Esophagus muscularis mucosa (tissue), 4 donors: ENCODE measurements at regions not wholly inside any gene's neighbourhood (a gene's known extent, or its start where the extent isn't known, plus 50 kb on each side); places are given as distances from the start of the nearest gene placed in this dataset.

Source experiments
- DNase-seq: peaks from one replicate; pipeline ENCODE4 v3.0.0-alpha.2; 2017; ENCODE audit errors: extremely low spot score
- H3K27ac ChIP-seq, 4 donors: fragments of 200-600 bp; sonication (generic); replicated peaks in 1 of 4; 1 replicate in 3 of 4; 2 replicates in 1 of 4; pipeline ENCODE4 v1.5.1; 2016 to 2019; ENCODE audit warnings: mild to moderate bottlenecking in 1 of 4
- H3K27me3 ChIP-seq, 4 donors: fragments of 200-600 bp; sonication (generic); one replicate each; pipeline versions ENCODE4 v1.5.1 to v1.6.0; 2016 to 2019
- H3K36me3 ChIP-seq, 4 donors: fragments of 200-600 bp; sonication (generic); one replicate each; pipeline ENCODE4 v1.5.1; 2016 to 2019
- H3K4me1 ChIP-seq, 4 donors: fragments of 200-600 bp; sonication (generic); one replicate each; pipeline ENCODE4 v1.5.1; 2016 to 2019
- H3K4me3 ChIP-seq, 4 donors: fragments of 200-600 bp; sonication (generic); 1 replicate in 2 of 4; 2 replicates in 2 of 4; pipeline ENCODE4 v1.5.1; 2016 to 2019; ENCODE audit warnings: mild to moderate bottlenecking in 4 of 4, moderate library complexity in 1 of 4
- H3K9me3 ChIP-seq, 4 donors: fragments of 200-600 bp; sonication (generic); 1 replicate in 3 of 4; 2 replicates in 1 of 4; pipeline ENCODE4 v1.5.1; 2016 to 2019
- EP300 ChIP-seq: sonication (generic); formaldehyde crosslinking; IDR thresholded peaks from one replicate; pipeline ENCODE4 v1.6.1; 2017; ENCODE audit warnings: antibody characterized with exemption
- POLR2A ChIP-seq: fragments of 450-650 bp; IDR thresholded peaks from one replicate; pipeline ENCODE4 v1.6.1; 2017; ENCODE audit warnings: antibody characterized with exemption, moderate library complexity, mild to moderate bottlenecking, low read depth
- POLR2AphosphoS5 ChIP-seq, 2 donors: sonication (generic); formaldehyde crosslinking; IDR thresholded peaks; one replicate each; pipeline ENCODE4 v1.6.1; 2017; ENCODE audit warnings: antibody characterized with exemption in 2 of 2
- WGBS: methylation state at CpG from one replicate; pipeline ENCODE4 v1.1.5; 2018; 5-methylcytosine and 5-hydroxymethylcytosine counted together
- intact Hi-C: fragments of 100-400 bp; cut with DNase I; formaldehyde crosslinking; loops from one replicate; pipeline ENCODE4 v1.15.1; 2023
- TF ChIP-seq, protein P1 (sequence below), 3 experiments: fragments of 200-600 bp in 2 of 3; fragments of 450-650 bp in 1 of 3; sonication (generic) in 2 of 3; IDR thresholded peaks; one replicate each; pipeline ENCODE4 v1.5.1; 2017 to 2019; ENCODE audit warnings: antibody characterized with exemption in 3 of 3, mild to moderate bottlenecking in 2 of 3, moderate library complexity in 1 of 3

GRCh38 chr5:102130890-102131289 is 165.2 kb downstream of the SLCO4C1 start:
- Histone ChIP-seq H3K9me3 (no peaks in the 10 kb centered on the region), H3K36me3 (no peaks in the 10 kb centered on the region), H3K4me1 (no peaks in the 10 kb centered on the region), H3K27me3 (no peaks in the 10 kb centered on the region), H3K27ac (no peak overlapping the region), H3K4me3 (no peak overlapping the region)
- DNase-seq = no peak
- 92% methylated on average over 3 of the region's 3 CpGs for WGBS
- TF ChIP-seq, protein P1, sequence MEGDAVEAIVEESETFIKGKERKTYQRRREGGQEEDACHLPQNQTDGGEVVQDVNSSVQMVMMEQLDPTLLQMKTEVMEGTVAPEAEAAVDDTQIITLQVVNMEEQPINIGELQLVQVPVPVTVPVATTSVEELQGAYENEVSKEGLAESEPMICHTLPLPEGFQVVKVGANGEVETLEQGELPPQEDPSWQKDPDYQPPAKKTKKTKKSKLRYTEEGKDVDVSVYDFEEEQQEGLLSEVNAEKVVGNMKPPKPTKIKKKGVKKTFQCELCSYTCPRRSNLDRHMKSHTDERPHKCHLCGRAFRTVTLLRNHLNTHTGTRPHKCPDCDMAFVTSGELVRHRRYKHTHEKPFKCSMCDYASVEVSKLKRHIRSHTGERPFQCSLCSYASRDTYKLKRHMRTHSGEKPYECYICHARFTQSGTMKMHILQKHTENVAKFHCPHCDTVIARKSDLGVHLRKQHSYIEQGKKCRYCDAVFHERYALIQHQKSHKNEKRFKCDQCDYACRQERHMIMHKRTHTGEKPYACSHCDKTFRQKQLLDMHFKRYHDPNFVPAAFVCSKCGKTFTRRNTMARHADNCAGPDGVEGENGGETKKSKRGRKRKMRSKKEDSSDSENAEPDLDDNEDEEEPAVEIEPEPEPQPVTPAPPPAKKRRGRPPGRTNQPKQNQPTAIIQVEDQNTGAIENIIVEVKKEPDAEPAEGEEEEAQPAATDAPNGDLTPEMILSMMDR (IDR thresholded peaks at IDR 0.05) = no peak
- TF ChIP-seq POLR2AphosphoS5 (IDR thresholded peaks at IDR 0.05) (no peak), POLR2A (no peak), EP300 (no peak)
- intact Hi-C loops = no loop called here

- H3K27me3 ChIP-seq = no peaks in the 10 kb centered on the region
- 85% methylated on average over 5 of the region's 5 CpGs for WGBS
- no peaks in the 10 kb centered on the region for H3K36me3 ChIP-seq
- H3K27ac ChIP-seq = no peak overlapping the region
- no peaks in the 10 kb centered on the region for H3K4me1 ChIP-seq
- intact Hi-C loops = no loop called here
- no peak for DNase-seq
- no peaks in the 10 kb centered on the region for H3K9me3 ChIP-seq
- H3K4me3 ChIP-seq = no peak overlapping the region
- TF ChIP-seq, protein P1 (IDR thresholded peaks at IDR 0.05) = no peak
- TF ChIP-seq POLR2A (no peak), POLR2AphosphoS5 (IDR thresholded peaks at IDR 0.05) (no peak), EP300 (no peak)
Observed at GRCh38 chr5:102130386-102130785, 165.7 kb downstream of the SLCO4C1 start.

DNA sequence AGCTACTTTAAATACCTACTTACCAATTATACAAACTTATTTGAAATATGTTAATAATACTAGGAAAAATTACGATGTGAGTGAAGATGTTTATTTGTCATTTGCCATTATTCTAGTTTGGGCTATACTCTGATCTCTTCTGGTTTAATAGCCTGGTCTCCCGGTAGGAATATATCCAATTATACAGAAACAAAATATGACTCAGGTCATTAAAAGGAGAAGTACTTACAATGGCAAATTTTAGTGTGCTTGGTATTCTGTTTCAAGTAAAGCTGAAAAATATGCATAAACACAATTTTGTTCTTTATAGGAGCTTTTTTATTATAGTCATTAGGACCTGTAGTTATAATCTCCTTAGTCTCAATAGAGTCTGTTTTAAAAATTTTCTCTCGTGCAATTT is 176.8 kb downstream of the SLCO4C1 start:
- Histone ChIP-seq H3K27ac (no peak overlapping the region), H3K9me3 (no peaks in the 10 kb centered on the region), H3K36me3 (no peaks in the 10 kb centered on the region), H3K4me1 (no peaks in the 10 kb centered on the region), H3K27me3 (no peaks in the 10 kb centered on the region), H3K4me3 (no peak overlapping the region)
- 47% methylated on average over 3 of the region's 3 CpGs for WGBS
- intact Hi-C loops = no loop called here
- no peak for DNase-seq
- TF ChIP-seq EP300 = no peak

DNA sequence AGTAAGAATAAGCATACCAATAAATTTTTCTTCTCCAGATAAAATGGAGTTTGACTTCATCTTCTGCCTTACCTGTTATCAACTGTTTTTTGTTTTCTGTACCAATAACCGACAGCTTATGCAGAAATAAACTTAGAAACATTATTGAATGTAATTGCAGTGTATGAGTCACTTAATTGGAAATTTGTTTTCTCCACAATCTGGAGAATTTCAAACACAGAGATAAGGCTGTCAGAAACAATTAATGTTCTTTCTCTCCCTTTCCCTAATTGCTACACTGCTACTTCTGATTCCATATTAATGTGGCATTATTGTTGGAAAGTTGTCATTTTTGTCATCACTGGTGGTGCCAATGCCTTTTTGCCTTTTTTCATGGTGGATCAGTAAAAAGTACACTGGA is 180.3 kb downstream of the SLCO4C1 start:
- Histone ChIP-seq H3K27ac (no peak overlapping the region), H3K27me3 (no peaks in the 10 kb centered on the region), H3K9me3 (no peaks in the 10 kb centered on the region), H3K36me3 (no peaks in the 10 kb centered on the region), H3K4me1 (no peaks in the 10 kb centered on the region), H3K4me3 (no peak overlapping the region)
- no peak for DNase-seq
- intact Hi-C loops = no loop called here
- TF ChIP-seq, protein P1 (IDR thresholded peaks at IDR 0.05) = no peak
- TF ChIP-seq POLR2AphosphoS5 (IDR thresholded peaks at IDR 0.05) = no peak
- no peak for TF ChIP-seq POLR2A
- TF ChIP-seq EP300 = no peak
- WGBS = 83% methylated on average over 1 of the region's 1 CpG

DNA sequence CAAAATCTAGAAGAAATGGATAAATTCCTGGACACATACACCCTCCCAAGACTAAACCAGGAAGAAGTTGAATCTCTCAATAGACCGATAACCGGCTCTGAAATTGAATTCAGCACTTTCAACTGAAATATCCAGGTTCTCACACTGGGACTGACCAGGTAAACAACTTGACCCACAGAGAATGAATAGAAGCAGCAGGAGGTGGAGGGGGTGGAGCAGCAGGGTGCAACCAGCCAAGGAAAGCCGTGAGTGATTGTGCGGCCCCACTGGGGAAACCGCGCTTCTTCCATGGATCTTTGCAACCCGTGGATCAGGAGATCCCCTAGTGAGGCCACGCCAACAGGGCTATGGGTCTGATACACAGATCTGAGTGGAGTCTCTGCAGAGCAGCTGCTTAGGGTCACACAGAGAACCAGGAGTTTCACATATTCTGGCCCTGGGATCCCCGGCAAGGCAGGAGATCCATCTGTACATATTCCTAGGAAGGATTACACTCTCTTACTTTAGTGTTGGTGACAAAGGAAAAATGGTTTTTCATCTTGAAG is 181.5 kb downstream of the SLCO4C1 start:
- no peaks in the 10 kb centered on the region for H3K9me3 ChIP-seq
- no peak for DNase-seq
- no peaks in the 10 kb centered on the region for H3K4me1 ChIP-seq
- H3K27me3 ChIP-seq = no peaks in the 10 kb centered on the region
- no peaks in the 10 kb centered on the region for H3K36me3 ChIP-seq
- intact Hi-C loops = no loop called here
- no peak for TF ChIP-seq POLR2A
- no peak overlapping the region for H3K27ac ChIP-seq
- no peak overlapping the region for H3K4me3 ChIP-seq
- WGBS = 78% methylated on average over 6 of the region's 9 CpGs

GRCh38 chr5:102107865-102108264 is 188.2 kb downstream of the SLCO4C1 start:
- intact Hi-C loops = no loop called here
- Histone ChIP-seq H3K27me3 (no peaks in the 10 kb centered on the region), H3K27ac (no peak overlapping the region), H3K4me1 (no peaks in the 10 kb centered on the region), H3K36me3 (no peaks in the 10 kb centered on the region), H3K4me3 (no peak overlapping the region), H3K9me3 (no peaks in the 10 kb centered on the region)
- no peak for DNase-seq
- WGBS = 81% methylated on average over 3 of the region's 3 CpGs
- TF ChIP-seq EP300 (no peak), POLR2AphosphoS5 (IDR thresholded peaks at IDR 0.05) (no peak), POLR2A (no peak)
- TF ChIP-seq, protein P1 (IDR thresholded peaks at IDR 0.05) = no peak
